ENCODE measurements at regions not wholly inside any gene's neighbourhood (a gene's known extent, or its start where the extent isn't known, plus 50 kb on each side); places are given as distances from the start of the nearest gene placed in this dataset.

DNA sequence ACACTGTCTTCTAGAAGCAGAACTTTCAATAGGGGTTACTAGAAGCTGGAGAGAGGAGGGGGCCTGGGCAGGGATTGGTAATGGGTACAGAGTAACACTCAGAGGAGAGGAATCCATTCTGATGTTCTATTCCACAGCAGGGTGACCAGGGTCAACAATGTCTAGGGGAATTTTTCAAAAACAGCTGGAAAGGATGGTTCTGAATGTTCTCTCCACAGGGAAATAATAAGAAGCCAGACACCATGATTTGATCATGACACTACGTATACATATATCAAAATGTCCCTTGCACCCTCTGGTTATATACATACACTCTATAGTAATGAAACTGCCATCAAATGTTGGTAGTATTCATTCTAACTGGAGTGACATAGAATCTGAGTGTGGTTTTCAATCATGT is 111.2 kb upstream of the TOP3B start:
- no peaks in the 10 kb centered on the region for H3K9me3 Mint-ChIP-seq
- H3K4me3 Mint-ChIP-seq = no peak overlapping the region

DNA sequence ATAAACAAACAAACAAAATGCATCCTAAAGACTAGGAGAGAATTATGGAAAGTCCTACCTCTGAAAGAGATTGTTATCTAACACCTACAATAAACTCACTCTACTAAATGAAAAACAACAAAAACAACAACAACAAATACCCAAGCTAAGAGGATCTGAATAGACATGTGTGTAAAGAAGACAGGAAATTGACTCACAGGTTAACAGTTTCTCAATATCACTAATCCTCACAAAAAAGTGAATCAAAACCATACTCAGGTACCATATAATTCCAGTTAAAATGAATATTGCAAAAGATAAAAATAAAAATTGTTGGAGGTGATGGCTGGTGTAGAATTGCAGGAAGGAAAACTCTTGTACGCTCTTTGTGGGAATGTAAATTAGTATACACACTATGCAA is 110.4 kb upstream of the TOP3B start:
- no peaks in the 10 kb centered on the region for H3K9me3 ChIP-seq
- Mint-ChIP-seq H3K9me3 (no peaks in the 10 kb centered on the region), H3K27ac (no peak overlapping the region), H3K4me1 (no peaks in the 10 kb centered on the region), H3K27me3 (peaks cover 37 to 52% of the 10 kb centered on the region in 2 donors), H3K36me3 (no peaks in the 10 kb centered on the region), H3K4me3 (no peak overlapping the region)
- peaks cover 0 to 11% of the 10 kb centered on the region in 2 experiments for H3K27me3 ChIP-seq (replicated peaks in 1 of 2; ENCODE audit: control insufficient read depth in 2 of 2, extremely low read depth in 1 of 2, insufficient read depth in 2 of 2, low read length in 1 of 2)
- H3K4me1 ChIP-seq (ENCODE audit: control insufficient read depth in 1 of 2, extremely low read depth in 1 of 2, insufficient read depth in 2 of 2, low read length in 2 of 2) = no peaks in the 10 kb centered on the region
- no peak overlapping the region for H3K27ac ChIP-seq (ENCODE audit: low read length)
- DNase-seq (no peak), ATAC-seq (replicated peaks in 1 of 4) (no peak)
- no peak overlapping the region for H3K4me3 ChIP-seq (ENCODE audit: control insufficient read depth in 1 of 2, extremely low read depth in 1 of 2, low read length in 1 of 2)
- CTCF ChIA-PET = no interaction called here
- no CpG with 5 or more reads among the region's 1 CpG for WGBS (ENCODE audit: insufficient coverage)
- POLR2A ChIA-PET = no interaction called here
- no peaks in the 10 kb centered on the region for H3K36me3 ChIP-seq (ENCODE audit: control insufficient read depth in 2 of 2, extremely low read depth in 1 of 2, insufficient read depth in 1 of 2, low read length in 1 of 2)

More for the DNA sequence above, 111.2 kb upstream of the TOP3B start:
- no peak for ATAC-seq (replicated peaks in 1 of 4)
- Histone ChIP-seq H3K4me1 (ENCODE audit: control insufficient read depth in 1 of 2, extremely low read depth in 1 of 2, insufficient read depth in 2 of 2, low read length in 2 of 2) (no peaks in the 10 kb centered on the region), H3K9me3 (no peaks in the 10 kb centered on the region), H3K27me3 (replicated peaks in 1 of 2; ENCODE audit: control insufficient read depth in 2 of 2, extremely low read depth in 1 of 2, insufficient read depth in 2 of 2, low read length in 1 of 2) (peaks cover 0 to 8% of the 10 kb centered on the region in 2 experiments), H3K4me3 (ENCODE audit: control insufficient read depth in 1 of 2, extremely low read depth in 1 of 2, low read length in 1 of 2) (no peak overlapping the region), H3K36me3 (ENCODE audit: control insufficient read depth in 2 of 2, extremely low read depth in 1 of 2, insufficient read depth in 1 of 2, low read length in 1 of 2) (no peaks in the 10 kb centered on the region), H3K27ac (ENCODE audit: low read length) (no peak overlapping the region)
- Mint-ChIP-seq H3K27ac (no peak overlapping the region), H3K27me3 (peaks cover 33 to 49% of the 10 kb centered on the region in 2 donors), H3K4me1 (no peaks in the 10 kb centered on the region), H3K36me3 (no peaks in the 10 kb centered on the region)
- no peak for DNase-seq
- POLR2A ChIA-PET = no interaction called here
- CTCF ChIA-PET = no interaction called here
- no CpG with 5 or more reads among the region's 1 CpG for WGBS (ENCODE audit: insufficient coverage)

DNA sequence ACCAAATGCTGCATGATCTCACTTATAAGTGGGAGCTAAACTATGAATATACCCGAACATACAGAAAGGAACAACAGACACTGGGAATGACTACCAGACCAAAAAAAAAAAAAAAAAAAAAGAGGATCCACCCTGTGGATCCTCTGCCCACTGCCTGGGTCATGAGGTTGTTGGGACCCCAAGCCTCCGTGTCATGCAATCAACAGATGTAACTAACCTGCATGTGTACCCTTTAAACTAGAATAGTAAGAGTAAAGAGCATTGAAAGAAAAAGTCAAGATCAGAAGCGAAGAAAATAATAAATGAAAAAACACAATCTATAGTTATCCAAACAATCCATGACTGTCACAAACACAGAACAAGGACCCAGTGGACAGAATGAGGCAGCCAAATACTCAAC is 109.5 kb upstream of the TOP3B start:
- DNase-seq (no peak), ATAC-seq (replicated peaks in 1 of 4) (no peak)
- Histone ChIP-seq H3K27me3 (replicated peaks in 1 of 2; ENCODE audit: control insufficient read depth in 2 of 2, extremely low read depth in 1 of 2, insufficient read depth in 2 of 2, low read length in 1 of 2) (peaks cover 0 to 12% of the 10 kb centered on the region in 2 experiments), H3K36me3 (ENCODE audit: control insufficient read depth in 2 of 2, extremely low read depth in 1 of 2, insufficient read depth in 1 of 2, low read length in 1 of 2) (no peaks in the 10 kb centered on the region), H3K9me3 (no peaks in the 10 kb centered on the region), H3K27ac (ENCODE audit: low read length) (no peak overlapping the region), H3K4me3 (ENCODE audit: control insufficient read depth in 1 of 2, extremely low read depth in 1 of 2, low read length in 1 of 2) (no peak overlapping the region), H3K4me1 (ENCODE audit: control insufficient read depth in 1 of 2, extremely low read depth in 1 of 2, insufficient read depth in 2 of 2, low read length in 2 of 2) (no peaks in the 10 kb centered on the region)
- no CpG with 5 or more reads among the region's 3 CpGs for WGBS (ENCODE audit: insufficient coverage)
- ChIA-PET CTCF (no interaction called here), POLR2A (no interaction called here)
- no peaks in the 10 kb centered on the region for H3K36me3 Mint-ChIP-seq
- H3K9me3 Mint-ChIP-seq = no peaks in the 10 kb centered on the region
- H3K4me3 Mint-ChIP-seq = no peak overlapping the region
- H3K27ac Mint-ChIP-seq = no peak overlapping the region
- H3K27me3 Mint-ChIP-seq = peaks cover 37 to 52% of the 10 kb centered on the region in 2 donors
- no peaks in the 10 kb centered on the region for H3K4me1 Mint-ChIP-seq

DNA sequence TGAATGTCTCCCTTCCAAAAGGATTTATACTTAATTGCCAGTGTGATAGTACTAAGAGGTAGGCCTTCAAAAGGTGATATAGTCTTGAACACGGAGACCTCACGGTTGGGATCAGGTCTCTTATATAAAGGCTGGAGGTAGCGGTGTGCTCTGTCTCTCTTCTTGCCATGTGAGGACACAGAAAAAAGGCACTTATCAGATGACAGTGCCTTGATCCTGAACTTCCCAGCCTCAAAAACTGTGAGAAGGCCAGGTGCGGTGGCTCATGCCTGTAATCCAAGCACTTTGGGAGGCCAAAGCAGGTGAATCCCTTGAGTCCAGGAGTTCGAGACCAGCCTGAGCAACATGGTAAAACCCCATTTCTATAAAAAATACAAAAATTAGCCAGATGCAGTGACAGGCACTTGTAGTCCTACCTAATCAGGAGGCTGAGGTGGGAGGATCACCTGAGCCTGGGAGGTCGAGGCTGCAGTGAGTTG is 108.9 kb upstream of the TOP3B start:
- Mint-ChIP-seq H3K9me3 (no peaks in the 10 kb centered on the region), H3K4me3 (no peak overlapping the region), H3K36me3 (no peaks in the 10 kb centered on the region), H3K27me3 (peaks cover 37 to 52% of the 10 kb centered on the region in 2 donors), H3K4me1 (no peaks in the 10 kb centered on the region), H3K27ac (no peak overlapping the region)
- Histone ChIP-seq H3K4me1 (ENCODE audit: control insufficient read depth in 1 of 2, extremely low read depth in 1 of 2, insufficient read depth in 2 of 2, low read length in 2 of 2) (no peaks in the 10 kb centered on the region), H3K27ac (ENCODE audit: low read length) (no peak overlapping the region), H3K9me3 (no peaks in the 10 kb centered on the region), H3K36me3 (ENCODE audit: control insufficient read depth in 2 of 2, extremely low read depth in 1 of 2, insufficient read depth in 1 of 2, low read length in 1 of 2) (no peaks in the 10 kb centered on the region), H3K27me3 (replicated peaks in 1 of 2; ENCODE audit: control insufficient read depth in 2 of 2, extremely low read depth in 1 of 2, insufficient read depth in 2 of 2, low read length in 1 of 2) (peaks cover 0 to 18% of the 10 kb centered on the region in 2 experiments), H3K4me3 (ENCODE audit: control insufficient read depth in 1 of 2, extremely low read depth in 1 of 2, low read length in 1 of 2) (no peak overlapping the region)
- ChIA-PET CTCF (no interaction called here), POLR2A (no interaction called here)
- ATAC-seq (replicated peaks in 1 of 4) (no peak), DNase-seq (no peak)
- 98% methylated on average over 4 of the region's 6 CpGs for WGBS (ENCODE audit: insufficient coverage)

DNA sequence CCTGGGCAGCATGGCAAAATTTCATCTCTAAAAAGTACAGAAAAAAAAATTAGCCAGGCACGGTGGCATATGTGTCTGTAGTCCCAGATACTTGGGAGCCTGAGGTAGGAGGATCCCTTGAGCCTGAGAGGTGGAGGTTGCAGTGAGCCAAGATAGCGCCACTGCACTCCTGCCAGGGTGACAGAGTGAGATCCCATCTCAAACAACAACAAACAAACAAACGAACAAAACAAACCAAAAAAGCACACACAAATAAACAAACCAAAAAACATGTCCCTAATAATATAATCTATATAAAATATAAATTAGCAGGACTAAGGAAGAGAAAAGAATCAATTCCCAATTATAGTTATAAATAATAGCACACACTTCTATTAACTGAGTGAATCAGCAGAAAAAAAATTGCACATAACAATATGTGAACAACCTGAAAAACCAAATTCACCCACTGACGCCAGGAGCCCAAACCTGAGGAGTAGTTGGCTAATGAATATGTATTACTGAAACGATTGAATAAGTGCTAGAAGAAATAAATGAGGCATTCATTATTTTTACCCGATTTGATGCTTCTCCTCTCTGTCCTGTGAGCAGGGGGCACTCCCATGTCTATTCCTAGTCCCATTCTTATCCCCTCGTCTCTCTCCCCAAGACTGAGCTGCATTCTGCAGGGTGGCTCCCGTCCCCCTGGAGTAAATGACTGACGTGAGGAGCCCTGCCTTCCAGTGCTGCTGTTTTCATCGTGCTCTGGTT is 108.2 kb upstream of the TOP3B start:
- H3K27ac ChIP-seq (ENCODE audit: low read length) = no peak overlapping the region
- H3K9me3 Mint-ChIP-seq = no peaks in the 10 kb centered on the region
- no peaks in the 10 kb centered on the region for H3K36me3 ChIP-seq (ENCODE audit: control insufficient read depth in 2 of 2, extremely low read depth in 1 of 2, insufficient read depth in 1 of 2, low read length in 1 of 2)
- no CpG with 5 or more reads among the region's 10 CpGs for WGBS (ENCODE audit: insufficient coverage)
- POLR2A ChIA-PET = no interaction called here
- CTCF ChIA-PET = no interaction called here
- ATAC-seq (replicated peaks in 1 of 4) (no peak), DNase-seq (no peak)
- no peak overlapping the region for H3K27ac Mint-ChIP-seq
- H3K9me3 ChIP-seq = no peaks in the 10 kb centered on the region
- peaks cover 37 to 52% of the 10 kb centered on the region in 2 donors for H3K27me3 Mint-ChIP-seq
- H3K4me3 ChIP-seq (ENCODE audit: control insufficient read depth in 1 of 2, extremely low read depth in 1 of 2, low read length in 1 of 2) = no peak overlapping the region
- H3K4me1 ChIP-seq (ENCODE audit: control insufficient read depth in 1 of 2, extremely low read depth in 1 of 2, insufficient read depth in 2 of 2, low read length in 2 of 2) = no peaks in the 10 kb centered on the region
- H3K27me3 ChIP-seq (replicated peaks in 1 of 2; ENCODE audit: control insufficient read depth in 2 of 2, extremely low read depth in 1 of 2, insufficient read depth in 2 of 2, low read length in 1 of 2) = peaks cover 0 to 23% of the 10 kb centered on the region in 2 experiments
- no peak overlapping the region for H3K4me3 Mint-ChIP-seq
- no peaks in the 10 kb centered on the region for H3K36me3 Mint-ChIP-seq
- H3K4me1 Mint-ChIP-seq = no peaks in the 10 kb centered on the region

DNA sequence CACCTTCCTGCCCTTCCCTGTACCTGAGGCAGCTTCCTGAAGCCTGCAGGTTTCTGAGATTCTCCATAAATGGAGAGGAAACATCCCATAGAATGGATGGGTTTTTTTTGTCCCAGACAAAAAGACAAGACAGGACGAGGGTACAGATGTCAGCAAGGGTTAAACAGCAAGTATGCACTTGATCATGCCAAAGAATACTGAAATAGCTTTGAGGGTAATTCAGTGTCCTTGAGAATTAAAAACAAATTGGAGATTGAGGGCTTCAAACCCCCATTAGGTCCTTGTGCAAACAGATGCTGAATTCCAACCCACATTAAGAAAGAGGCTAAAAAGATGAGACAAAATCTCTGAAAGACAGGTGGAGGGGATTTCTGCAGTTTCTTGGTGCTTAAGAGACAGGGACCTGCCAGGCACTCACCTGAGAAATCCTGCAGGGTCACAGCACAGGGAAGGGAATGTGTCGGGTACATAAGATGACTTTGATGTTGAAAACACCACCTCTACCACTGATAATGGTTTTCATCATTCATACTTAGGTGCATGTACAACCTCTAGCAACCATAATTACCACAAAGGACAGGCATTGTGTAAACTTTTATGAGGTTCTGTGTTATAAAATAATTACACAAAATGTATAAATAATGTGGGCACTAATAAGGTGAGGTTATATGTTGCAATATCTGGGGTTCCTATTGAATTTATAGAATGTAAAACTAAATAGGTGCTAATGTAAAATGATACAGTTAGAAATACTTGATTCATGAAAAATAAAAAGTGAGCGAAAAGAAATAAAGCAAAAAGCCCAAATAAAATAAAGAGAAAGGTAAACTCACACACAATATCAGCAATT is 107.1 kb upstream of the TOP3B start:
- H3K27ac ChIP-seq (ENCODE audit: low read length) = no peak overlapping the region
- no peak overlapping the region for H3K4me3 ChIP-seq (ENCODE audit: control insufficient read depth in 1 of 2, extremely low read depth in 1 of 2, low read length in 1 of 2)
- Mint-ChIP-seq H3K27ac (no peak overlapping the region), H3K27me3 (peaks cover 30 to 45% of the 10 kb centered on the region in 2 donors), H3K36me3 (no peaks in the 10 kb centered on the region), H3K4me1 (no peaks in the 10 kb centered on the region), H3K9me3 (no peaks in the 10 kb centered on the region), H3K4me3 (no peak overlapping the region)
- CTCF ChIA-PET = no interaction called here
- DNase-seq (no peak), ATAC-seq (replicated peaks in 1 of 4) (no peak)
- no peaks in the 10 kb centered on the region for H3K4me1 ChIP-seq (ENCODE audit: control insufficient read depth in 1 of 2, extremely low read depth in 1 of 2, insufficient read depth in 2 of 2, low read length in 2 of 2)
- no peaks in the 10 kb centered on the region for H3K9me3 ChIP-seq
- no peaks in the 10 kb centered on the region for H3K36me3 ChIP-seq (ENCODE audit: control insufficient read depth in 2 of 2, extremely low read depth in 1 of 2, insufficient read depth in 1 of 2, low read length in 1 of 2)
- WGBS (ENCODE audit: insufficient coverage) = no CpG with 5 or more reads among the region's 3 CpGs
- peaks cover 0 to 27% of the 10 kb centered on the region in 2 experiments for H3K27me3 ChIP-seq (replicated peaks in 1 of 2; ENCODE audit: control insufficient read depth in 2 of 2, extremely low read depth in 1 of 2, insufficient read depth in 2 of 2, low read length in 1 of 2)
- POLR2A ChIA-PET = no interaction called here
